COLO668 (cell line): ENCODE measurements at regions not wholly inside any gene's neighbourhood (a gene's known extent, or its start where the extent isn't known, plus 50 kb on each side); places are given as distances from the start of the nearest gene placed in this dataset.

ENCODE experiments used
- DNase-seq: peaks from one replicate; lab custom pipeline; 2025; ENCODE audit not compliant: unreplicated experiment; lab: John Stamatoyannopoulos, UW

DNA sequence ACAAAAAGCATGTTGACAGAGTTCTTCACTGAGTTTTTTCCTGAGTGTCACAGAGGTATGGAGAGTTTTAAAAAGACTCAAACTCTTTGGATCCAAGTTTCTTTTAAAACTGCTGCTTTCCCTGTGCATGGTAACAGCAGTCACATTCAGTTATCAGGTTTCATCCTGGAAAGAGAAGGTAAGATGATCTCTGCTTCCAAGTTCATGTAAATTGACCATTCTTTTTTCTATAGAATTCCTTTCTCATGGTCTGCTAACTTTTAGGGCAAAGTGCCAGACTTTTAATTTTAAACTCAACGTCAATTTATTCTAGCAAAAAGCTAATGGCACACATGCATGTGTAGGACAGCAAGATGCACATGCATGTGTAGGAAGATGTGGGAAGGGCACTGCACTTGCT lies 52.5 kb upstream of the PRLR start:
- DNase-seq: no peak

DNA sequence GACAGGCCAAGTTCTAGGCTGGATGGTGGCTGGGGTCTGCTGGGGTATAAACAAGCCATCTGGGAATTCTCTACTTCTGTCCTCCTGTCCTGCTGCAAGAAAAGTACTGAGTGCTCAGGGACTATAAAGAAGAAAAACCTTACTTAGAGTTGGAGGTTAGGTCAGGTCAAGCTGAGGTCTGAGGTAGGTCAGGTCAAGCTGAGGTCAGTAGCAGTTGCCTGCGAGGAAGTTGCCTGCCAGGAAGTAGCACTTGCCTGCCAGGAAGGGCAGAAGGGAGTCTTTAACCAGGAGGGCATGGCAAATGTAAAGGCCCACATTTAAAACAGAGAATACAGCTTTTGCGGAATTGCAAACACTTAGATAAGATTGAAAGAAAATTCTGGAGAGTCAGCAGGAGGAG lies 51.3 kb upstream of the PRLR start:
- no peak for DNase-seq
